Natural killer cell treated with Interleukin-12 subunit alpha and Interleukin-12 subunit beta and Interleukin-15 and Interleukin-18, amount 100 ng/mL, for 72 hours (primary cell): ENCODE measurements at regions not wholly inside any gene's neighbourhood (a gene's known extent, or its start where the extent isn't known, plus 50 kb on each side); places are given as distances from the start of the nearest gene placed in this dataset.
"Not testable (repeated sequence)": the region's sequence is repeated elsewhere in the genome, so short reads cannot be mapped to it uniquely, and the experiment has no call there.

Source experiments
- ATAC-seq, 2 donors: fragments of 150-1000 bp; cut with Tn5 transposase in 1 of 2; sonication (Bioruptor Pico), chemical (Tn5 transposase) in 1 of 2; 2 replicates each; pipeline ENCODE4 v1.10.0; 2021
- DNase-seq: peaks from one replicate; pipeline ENCODE4 v3.0.0; 2022; ENCODE audit warnings: low spot score
- H3K27ac Mint-ChIP-seq, 2 donors: 1 replicate in 1 of 2; 2 replicates in 1 of 2; pipeline ENCODE4 v1.8.0; 2022; ENCODE audit warnings: mixed read lengths in 2 of 2, mild to moderate bottlenecking in 1 of 2, moderate library complexity in 1 of 2
- H3K27me3 Mint-ChIP-seq, 2 donors: 1 replicate in 1 of 2; 2 replicates in 1 of 2; pipeline ENCODE4 v1.8.0; 2022; ENCODE audit warnings: mixed read lengths in 2 of 2
- H3K36me3 Mint-ChIP-seq: one replicate; pipeline ENCODE4 v1.8.0; 2022; ENCODE audit warnings: mixed read lengths
- H3K4me1 Mint-ChIP-seq, 2 donors: 1 replicate in 1 of 2; 2 replicates in 1 of 2; pipeline ENCODE4 v1.8.0; 2022; ENCODE audit warnings: low read depth in 2 of 2, mixed read lengths in 2 of 2, mild to moderate bottlenecking in 1 of 2
- H3K4me3 Mint-ChIP-seq: one replicate; pipeline ENCODE4 v1.8.0; 2022; ENCODE audit warnings: mixed read lengths
- H3K9me3 Mint-ChIP-seq: 2 replicates; pipeline ENCODE4 v1.8.0; 2022; ENCODE audit warnings: mixed read lengths

DNA sequence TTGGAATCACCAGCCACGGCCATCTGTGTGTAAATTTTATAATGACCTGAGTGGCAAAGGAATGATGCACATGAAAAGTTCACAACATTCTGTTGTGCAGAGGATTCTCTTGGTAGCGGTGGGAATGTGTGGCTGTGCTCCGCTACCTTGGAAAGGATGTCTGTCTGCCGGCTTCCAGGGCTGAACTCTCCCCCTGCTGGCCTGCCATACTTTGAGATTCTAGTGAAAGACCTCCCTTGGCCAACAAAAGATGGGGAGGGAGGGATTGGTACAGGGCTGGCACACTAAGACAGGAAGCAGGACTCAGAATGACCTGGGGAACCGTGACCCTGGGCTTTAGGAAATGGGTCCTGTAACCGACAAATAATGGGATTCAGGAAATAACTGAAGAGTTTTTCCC, 194.5 kb upstream of the PLD5 start:
- Mint-ChIP-seq H3K36me3 (no peaks in the 10 kb centered on the region), H3K4me3 (no peak overlapping the region), H3K27ac (no peak overlapping the region), H3K4me1 (no peaks in the 10 kb centered on the region), H3K9me3 (peaks cover 9% of the 10 kb centered on the region), H3K27me3 (no peaks in the 10 kb centered on the region)
- no peak for ATAC-seq
- DNase-seq = no peak

DNA sequence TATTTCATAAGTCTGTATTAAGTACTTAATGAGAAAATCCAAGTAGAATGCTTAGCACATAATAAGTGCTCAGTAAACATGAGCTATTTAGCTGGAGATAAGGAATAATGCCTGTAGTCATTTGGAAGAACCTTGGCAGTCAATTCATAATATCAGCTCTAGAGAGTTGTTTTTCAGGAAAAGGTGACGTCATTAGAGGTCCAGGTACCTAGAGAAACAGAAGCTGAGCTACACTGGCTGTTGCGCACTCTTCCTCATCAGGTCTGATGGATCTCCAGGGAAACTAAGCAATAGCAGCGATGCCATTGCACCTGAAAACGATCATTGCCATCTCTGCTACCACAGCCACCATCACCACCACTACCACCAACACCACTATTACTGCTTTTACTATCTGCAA, 187.8 kb upstream of the PLD5 start:
- Mint-ChIP-seq H3K27me3 (no peaks in the 10 kb centered on the region), H3K4me3 (no peak overlapping the region), H3K9me3 (peaks cover 9% of the 10 kb centered on the region), H3K36me3 (no peaks in the 10 kb centered on the region), H3K27ac (no peak overlapping the region), H3K4me1 (no peaks in the 10 kb centered on the region)
- ATAC-seq = no peak
- DNase-seq = no peak

DNA sequence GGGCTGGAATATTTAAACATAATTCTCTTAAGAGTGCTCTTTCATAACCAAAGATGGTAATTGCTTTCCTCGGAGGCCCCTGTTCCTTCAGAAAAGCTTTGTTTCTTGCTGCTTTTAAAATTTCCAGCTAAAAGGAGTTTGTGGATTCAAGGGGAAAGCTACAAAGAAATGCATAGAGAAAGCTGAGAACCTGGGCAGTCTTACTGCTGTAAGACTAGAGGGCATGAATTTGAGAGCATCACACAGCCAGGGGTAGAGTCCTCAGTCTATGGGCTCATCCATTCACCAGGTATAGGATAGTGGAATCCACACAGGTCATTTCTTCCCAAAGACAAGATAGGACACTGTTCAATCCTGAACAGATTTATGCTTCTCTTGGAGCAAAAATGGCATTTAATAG, 186.3 kb upstream of the PLD5 start:
- no peak for DNase-seq
- H3K4me3 Mint-ChIP-seq = no peak overlapping the region
- no peaks in the 10 kb centered on the region for H3K27me3 Mint-ChIP-seq
- H3K4me1 Mint-ChIP-seq = no peaks in the 10 kb centered on the region
- no peak for ATAC-seq
- H3K9me3 Mint-ChIP-seq = peaks cover 9% of the 10 kb centered on the region
- no peaks in the 10 kb centered on the region for H3K36me3 Mint-ChIP-seq
- no peak overlapping the region for H3K27ac Mint-ChIP-seq

DNA sequence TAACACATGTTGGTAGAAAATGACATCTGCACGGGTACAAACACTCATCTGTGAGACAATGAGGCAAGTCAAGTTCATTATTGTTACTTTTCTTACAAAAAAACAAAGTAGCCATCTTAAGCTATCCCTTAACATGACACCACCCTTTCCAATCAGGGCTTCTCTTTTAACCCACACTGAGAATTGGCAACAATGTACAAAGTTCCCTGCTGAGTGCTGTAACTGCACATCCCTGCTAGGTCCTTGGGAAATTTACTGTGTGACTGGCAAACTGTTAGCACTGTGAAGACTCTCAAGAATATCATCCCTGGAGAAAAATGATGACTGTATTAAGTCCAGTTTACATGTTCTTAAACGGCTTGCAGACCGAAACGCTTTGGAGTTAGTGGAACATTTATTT, 185.8 kb upstream of the PLD5 start:
- DNase-seq = no peak
- H3K4me1 Mint-ChIP-seq = no peaks in the 10 kb centered on the region

DNA sequence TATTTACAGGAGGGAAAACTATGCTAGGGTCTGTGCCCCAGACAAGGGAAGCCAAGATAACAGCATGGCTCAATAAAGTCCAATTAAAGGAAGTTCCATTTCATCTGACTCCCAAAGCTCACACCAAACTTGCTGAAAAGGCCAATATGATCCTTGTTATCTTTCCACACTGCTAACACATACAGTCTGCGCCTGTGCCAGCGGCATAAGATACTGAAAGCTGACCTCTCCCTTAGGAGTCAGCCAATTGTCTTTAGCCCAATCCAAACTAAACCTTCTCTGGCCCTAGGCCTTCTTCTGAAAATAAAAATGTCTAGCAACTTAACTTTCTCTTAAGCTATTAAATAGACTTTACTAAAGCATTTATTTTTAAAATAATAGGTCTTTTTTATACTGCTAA, 179.0 kb upstream of the PLD5 start:
- Mint-ChIP-seq H3K9me3 (no peaks in the 10 kb centered on the region), H3K4me3 (no peak overlapping the region), H3K36me3 (no peaks in the 10 kb centered on the region), H3K27me3 (peaks cover 0 to 10% of the 10 kb centered on the region in 2 donors), H3K4me1 (no peaks in the 10 kb centered on the region), H3K27ac (no peak overlapping the region)
- DNase-seq (no peak), ATAC-seq (no peak)

More for the DNA sequence above, 185.8 kb upstream of the PLD5 start:
- Mint-ChIP-seq H3K27me3 (no peaks in the 10 kb centered on the region), H3K4me3 (no peak overlapping the region), H3K9me3 (peaks cover 9% of the 10 kb centered on the region), H3K36me3 (no peaks in the 10 kb centered on the region), H3K27ac (no peak overlapping the region)
- ATAC-seq = no peak

DNA sequence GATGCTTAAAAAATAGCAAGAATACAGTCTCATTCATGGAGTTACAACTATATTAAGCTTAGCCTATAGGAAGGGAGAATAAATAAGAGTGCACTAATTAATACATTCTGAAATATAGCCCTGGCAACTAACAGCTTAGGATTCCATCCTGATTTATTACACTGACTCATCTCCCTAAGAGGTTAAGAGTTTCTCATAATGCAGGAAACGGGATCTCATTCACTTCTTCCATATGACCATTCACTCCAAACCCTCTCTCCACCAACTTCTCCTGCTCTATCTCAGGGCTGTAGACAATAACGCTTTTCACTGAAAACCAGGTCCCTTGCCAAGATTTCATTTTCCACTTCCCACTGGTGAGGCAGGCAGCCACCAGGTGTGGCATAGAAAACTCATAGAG, 168.5 kb upstream of the PLD5 start:
- H3K36me3 Mint-ChIP-seq = no peaks in the 10 kb centered on the region
- peaks cover 7% of the 10 kb centered on the region for H3K9me3 Mint-ChIP-seq
- H3K4me3 Mint-ChIP-seq = no peak overlapping the region
- H3K4me1 Mint-ChIP-seq = no peaks in the 10 kb centered on the region
- H3K27ac Mint-ChIP-seq = no peak overlapping the region
- peaks cover 0 to 4% of the 10 kb centered on the region in 2 donors for H3K27me3 Mint-ChIP-seq
- DNase-seq (no peak), ATAC-seq (no peak)

DNA sequence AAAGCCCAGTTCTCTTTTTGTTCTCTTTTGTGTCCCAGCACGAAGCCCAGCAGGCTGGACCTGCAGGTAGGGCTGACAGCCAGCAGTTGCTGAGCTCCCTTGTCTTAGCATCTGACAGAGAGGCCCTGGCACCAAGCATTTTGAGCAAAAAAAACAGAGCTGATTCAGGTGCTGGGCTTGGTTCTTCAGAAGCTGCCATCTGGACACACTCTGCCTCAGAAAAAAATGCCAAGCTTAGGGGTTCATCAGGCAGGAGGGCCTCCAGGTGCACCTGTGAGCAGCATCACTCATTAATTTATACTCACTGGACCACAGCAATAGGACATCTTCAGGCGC, 167.1 kb upstream of the PLD5 start:
- DNase-seq = no peak
- no peak overlapping the region for H3K4me3 Mint-ChIP-seq
- H3K27me3 Mint-ChIP-seq = no peaks in the 10 kb centered on the region
- no peaks in the 10 kb centered on the region for H3K4me1 Mint-ChIP-seq
- H3K27ac Mint-ChIP-seq = no peak overlapping the region
- no peak for ATAC-seq
- no peaks in the 10 kb centered on the region for H3K36me3 Mint-ChIP-seq
- H3K9me3 Mint-ChIP-seq = peaks cover 11% of the 10 kb centered on the region

DNA sequence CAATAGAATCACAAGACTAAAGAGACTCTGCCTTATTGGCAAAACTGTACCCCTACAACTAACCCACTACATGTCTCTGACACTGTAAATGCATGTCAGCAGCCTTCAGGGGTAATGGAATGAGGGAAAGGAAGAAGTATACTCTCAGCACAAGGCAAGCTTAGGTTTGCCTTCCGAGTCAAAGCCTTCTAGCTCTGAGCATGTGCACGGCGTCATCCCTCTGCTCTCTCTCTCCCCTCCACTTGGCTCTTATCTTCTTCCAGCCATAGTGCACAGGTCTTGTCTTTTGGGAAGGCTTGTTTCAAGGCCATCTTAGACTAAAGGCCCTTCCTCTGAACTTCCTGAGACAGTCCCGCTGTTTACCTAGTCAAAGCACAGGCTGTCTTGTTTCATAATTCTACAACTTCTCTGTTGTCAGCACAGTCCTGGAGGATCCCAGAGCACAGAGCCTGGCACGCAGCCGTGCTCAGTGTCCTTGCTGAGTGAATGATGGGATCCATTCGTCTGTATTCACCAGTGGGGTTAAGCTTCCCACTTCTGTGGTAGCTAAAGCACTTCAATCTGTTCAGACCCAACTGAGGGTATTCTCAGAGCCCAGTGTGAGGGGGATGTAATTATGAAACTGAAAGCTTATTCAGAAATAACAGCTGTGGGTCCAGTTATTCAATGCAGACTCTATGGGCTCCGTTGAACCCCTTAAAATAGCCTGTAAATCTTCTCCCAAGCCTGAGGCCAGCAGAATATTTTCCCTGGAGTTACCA, 166.5 kb upstream of the PLD5 start:
- ATAC-seq (no peak), DNase-seq (no peak)
- Mint-ChIP-seq H3K27me3 (no peaks in the 10 kb centered on the region), H3K27ac (no peak overlapping the region), H3K36me3 (no peaks in the 10 kb centered on the region), H3K9me3 (peaks cover 8% of the 10 kb centered on the region), H3K4me3 (no peak overlapping the region), H3K4me1 (no peaks in the 10 kb centered on the region)

DNA sequence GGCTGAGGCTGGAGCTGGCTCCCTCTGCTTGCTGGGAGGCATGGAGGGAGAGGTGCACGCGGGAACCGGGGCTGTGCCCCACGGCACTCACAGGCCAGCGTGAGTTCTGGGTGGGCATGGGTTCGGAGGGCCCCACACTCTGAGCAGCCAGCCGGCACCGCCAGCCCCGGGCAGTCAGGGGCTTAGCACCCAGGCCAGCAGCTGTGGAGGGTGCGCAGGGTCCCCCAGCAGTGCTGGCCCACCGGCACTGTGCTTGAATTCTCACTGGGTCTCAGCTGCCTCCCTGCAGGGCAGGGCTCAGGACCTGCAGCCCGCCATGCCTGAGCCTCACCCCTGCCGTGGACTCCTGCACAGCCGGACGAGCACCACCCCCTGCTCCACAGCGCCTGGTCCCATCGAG, 164.9 kb upstream of the PLD5 start:
- no peaks in the 10 kb centered on the region for H3K27me3 Mint-ChIP-seq

DNA sequence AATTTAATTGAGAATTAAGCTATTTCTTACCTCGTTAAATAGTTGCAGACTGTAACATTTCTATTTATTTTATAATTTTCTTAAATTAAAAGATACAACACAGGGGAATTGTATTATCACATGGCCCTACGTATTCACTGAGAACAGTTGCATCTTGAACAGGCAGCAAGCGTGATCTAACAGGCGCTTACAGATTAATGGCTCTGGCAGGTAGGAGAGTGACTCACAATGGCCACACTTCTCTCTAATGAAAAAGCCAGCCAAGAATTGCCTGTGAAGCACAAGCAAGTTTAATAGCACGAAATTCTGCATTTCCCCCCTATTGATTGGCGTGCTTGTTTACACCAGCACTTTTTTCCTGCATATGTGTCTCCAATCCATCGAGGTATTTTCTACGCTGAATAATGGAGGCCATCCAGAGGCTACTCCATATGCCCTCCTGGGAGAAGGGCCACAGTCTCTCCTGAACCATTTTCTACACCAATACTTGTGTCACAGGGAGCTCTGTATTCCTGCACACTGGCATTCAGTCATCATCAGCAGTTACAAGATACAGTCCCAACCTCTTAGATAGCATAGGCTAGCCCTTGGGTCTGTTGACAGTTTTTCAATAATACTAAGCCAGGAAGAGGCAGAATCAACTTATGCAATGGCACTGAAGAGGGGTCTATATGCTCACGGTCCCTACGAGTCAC, 150.6 kb upstream of the PLD5 start:
- ATAC-seq = no peak
- H3K27ac Mint-ChIP-seq = no peak overlapping the region
- no peaks in the 10 kb centered on the region for H3K9me3 Mint-ChIP-seq
- no peaks in the 10 kb centered on the region for H3K27me3 Mint-ChIP-seq
- no peaks in the 10 kb centered on the region for H3K4me1 Mint-ChIP-seq
- no peaks in the 10 kb centered on the region for H3K36me3 Mint-ChIP-seq
- DNase-seq = no peak
- H3K4me3 Mint-ChIP-seq = no peak overlapping the region

More for the DNA sequence above, 164.9 kb upstream of the PLD5 start:
- H3K4me3 Mint-ChIP-seq = no peak overlapping the region
- H3K4me1 Mint-ChIP-seq = no peaks in the 10 kb centered on the region
- ATAC-seq (no peak), DNase-seq (no peak)
- no peak overlapping the region for H3K27ac Mint-ChIP-seq
- H3K36me3 Mint-ChIP-seq = no peaks in the 10 kb centered on the region
- H3K9me3 Mint-ChIP-seq = peaks cover 8% of the 10 kb centered on the region

DNA sequence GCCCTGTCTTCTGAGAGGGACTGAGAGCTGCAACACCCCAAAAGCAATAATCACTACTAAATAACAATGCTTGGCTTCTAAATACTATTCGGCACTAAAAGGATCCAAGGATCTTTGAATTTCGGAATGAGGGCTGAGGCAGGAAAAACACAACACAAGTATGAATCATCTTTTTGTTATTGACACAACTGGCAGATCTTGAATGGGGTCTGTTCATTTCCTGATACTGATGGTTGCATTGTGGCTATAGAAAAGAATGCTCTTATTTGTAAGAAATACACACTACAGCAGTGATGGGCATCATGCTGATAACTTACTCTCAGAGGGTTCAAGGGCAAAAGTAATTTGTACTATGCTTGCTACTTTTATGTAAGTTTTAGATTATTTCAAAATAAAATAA, 149.2 kb upstream of the PLD5 start:
- ATAC-seq = no peak
- Mint-ChIP-seq H3K4me1 (no peaks in the 10 kb centered on the region), H3K9me3 (no peaks in the 10 kb centered on the region), H3K27me3 (no peaks in the 10 kb centered on the region), H3K4me3 (no peak overlapping the region), H3K27ac (no peak overlapping the region), H3K36me3 (no peaks in the 10 kb centered on the region)
- DNase-seq = no peak

DNA sequence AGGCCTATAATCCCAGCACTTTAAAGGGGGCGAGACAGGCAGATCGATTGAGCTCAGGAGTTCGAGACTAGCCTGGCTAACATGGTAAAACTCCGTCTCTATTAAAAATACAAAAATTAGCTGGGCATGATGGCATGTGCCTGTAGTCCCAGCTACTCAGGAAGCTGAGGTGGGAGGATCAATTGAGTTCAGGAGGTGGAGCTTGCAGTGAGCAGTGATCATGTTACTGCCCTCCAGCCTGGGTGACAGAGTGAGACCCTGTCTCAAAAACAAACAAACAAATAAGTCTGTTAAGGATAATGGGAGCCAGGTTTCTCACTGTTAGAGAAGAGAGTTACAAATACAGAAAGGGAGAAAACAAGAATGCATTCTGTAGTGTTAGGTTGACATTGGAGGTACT, 148.7 kb upstream of the PLD5 start:
- not testable (repeated sequence) for H3K9me3 Mint-ChIP-seq

DNA sequence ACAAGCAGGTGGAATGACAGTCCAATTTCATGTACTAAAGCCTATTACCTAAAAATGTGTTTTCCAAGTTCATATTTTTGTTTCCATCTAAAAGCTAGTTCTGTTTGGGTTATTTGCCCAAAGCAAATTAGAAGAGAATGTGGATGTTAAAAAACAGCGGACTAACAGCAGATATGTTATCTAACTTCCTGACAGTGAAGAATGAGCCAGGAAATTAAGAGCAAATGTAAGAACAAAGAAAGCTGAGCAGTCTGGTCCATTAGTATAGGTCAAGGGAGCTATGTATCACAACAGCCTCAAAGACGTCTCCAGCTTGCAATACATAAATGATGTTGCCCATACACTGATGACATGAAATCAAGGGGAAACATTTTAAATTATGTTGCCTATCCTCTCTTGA, 145.5 kb upstream of the PLD5 start:
- no peaks in the 10 kb centered on the region for H3K27me3 Mint-ChIP-seq
- H3K36me3 Mint-ChIP-seq = no peaks in the 10 kb centered on the region
- DNase-seq = no peak
- ATAC-seq = no peak
- H3K27ac Mint-ChIP-seq = no peak overlapping the region
- H3K4me1 Mint-ChIP-seq = no peaks in the 10 kb centered on the region
- no peak overlapping the region for H3K4me3 Mint-ChIP-seq
- H3K9me3 Mint-ChIP-seq = no peaks in the 10 kb centered on the region

More for the DNA sequence above, 148.7 kb upstream of the PLD5 start:
- H3K27ac Mint-ChIP-seq, H3K4me1 Mint-ChIP-seq, DNase-seq, H3K27me3 Mint-ChIP-seq, ATAC-seq, H3K4me3 Mint-ChIP-seq, H3K36me3 Mint-ChIP-seq: not testable (repeated sequence)

DNA sequence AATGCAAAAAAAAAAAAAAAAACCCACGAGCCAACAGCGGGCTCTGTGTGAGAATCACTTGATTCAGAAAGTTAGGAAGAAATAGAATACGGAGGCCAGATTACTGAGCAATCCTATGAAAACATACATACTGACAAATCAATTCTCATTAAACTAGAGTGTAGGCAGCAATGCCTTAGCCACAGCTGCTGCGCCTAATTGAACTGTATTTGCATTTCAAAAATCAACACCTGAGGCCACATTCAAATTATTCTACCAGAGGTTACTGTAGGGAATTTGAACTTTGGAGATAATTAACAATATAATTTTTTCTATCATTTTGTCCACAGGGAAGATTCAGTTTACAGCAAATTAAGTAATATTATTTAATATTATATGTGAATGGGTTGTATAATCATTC, 138.4 kb upstream of the PLD5 start:
- ATAC-seq (no peak), DNase-seq (no peak)
- Mint-ChIP-seq H3K27me3 (no peaks in the 10 kb centered on the region), H3K4me3 (no peak overlapping the region), H3K4me1 (no peaks in the 10 kb centered on the region), H3K36me3 (no peaks in the 10 kb centered on the region), H3K27ac (no peak overlapping the region), H3K9me3 (peaks cover 4% of the 10 kb centered on the region)

DNA sequence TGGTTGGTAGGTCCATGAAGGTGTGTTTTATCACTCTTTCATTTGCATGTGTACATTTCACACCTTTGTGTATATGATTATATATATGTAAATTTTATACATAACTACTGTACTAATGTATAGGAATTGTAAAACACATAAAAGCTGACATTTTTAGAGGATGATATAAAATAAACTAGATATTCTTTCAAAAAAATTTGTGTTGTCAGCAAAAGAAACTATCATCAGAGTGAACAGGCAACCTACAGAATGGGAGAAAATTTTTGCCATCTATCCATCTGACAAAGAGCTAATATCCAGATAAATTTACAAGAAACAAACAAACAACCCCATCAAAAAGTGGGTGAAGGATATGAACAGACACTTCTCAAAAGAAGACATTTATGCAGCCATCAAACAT, 129.3 kb upstream of the PLD5 start:
- not testable (repeated sequence) for DNase-seq, H3K4me1 Mint-ChIP-seq, ATAC-seq, H3K4me3 Mint-ChIP-seq, H3K9me3 Mint-ChIP-seq, H3K36me3 Mint-ChIP-seq, H3K27me3 Mint-ChIP-seq, H3K27ac Mint-ChIP-seq
